ENCODE measurements at regions not wholly inside any gene's neighbourhood (a gene's known extent, or its start where the extent isn't known, plus 50 kb on each side); places are given as distances from the start of the nearest gene placed in this dataset.

DNA sequence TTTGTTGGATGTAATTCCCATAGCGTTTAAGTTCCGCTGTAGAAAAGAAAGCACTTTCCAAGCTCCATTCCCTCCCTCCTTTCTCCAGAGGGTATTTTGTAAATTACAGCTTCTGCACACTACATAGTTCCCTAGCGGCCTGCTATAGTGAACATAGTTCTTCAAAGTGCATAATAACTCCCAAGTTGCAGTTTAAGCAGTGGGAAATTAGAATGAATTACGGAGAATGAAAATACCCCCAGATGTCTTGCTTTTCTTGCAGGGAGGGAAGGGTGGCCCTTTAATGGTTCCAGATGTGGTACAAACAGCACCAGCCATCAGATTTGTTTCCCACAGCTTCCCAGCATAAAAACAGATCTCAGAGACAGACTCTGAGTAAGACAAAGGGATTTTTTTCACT lies 893.9 kb downstream of the SUCLG1 start:
- no peak for DNase-seq (ENCODE audit: low read depth)

DNA sequence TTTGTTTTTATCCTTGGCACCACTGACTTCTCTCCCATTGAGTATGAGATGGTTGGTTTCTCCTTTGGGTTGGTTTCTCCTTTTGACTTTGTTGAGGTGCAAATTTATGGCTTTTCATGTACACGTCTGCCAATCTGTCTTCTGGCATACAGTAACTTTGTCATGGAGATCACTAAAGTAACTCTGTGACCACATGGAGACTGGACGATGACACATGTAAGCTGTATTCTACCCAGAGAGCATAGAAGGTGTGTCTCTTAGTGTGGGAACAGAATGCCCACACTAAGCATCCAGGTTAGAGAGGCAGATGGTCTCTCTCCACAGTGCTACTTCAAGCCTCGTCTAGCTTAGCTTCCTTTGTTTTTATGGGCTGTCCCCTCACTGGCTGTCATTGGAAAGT lies 897.5 kb downstream of the SUCLG1 start:
- no peak for DNase-seq (ENCODE audit: low read depth)

DNA sequence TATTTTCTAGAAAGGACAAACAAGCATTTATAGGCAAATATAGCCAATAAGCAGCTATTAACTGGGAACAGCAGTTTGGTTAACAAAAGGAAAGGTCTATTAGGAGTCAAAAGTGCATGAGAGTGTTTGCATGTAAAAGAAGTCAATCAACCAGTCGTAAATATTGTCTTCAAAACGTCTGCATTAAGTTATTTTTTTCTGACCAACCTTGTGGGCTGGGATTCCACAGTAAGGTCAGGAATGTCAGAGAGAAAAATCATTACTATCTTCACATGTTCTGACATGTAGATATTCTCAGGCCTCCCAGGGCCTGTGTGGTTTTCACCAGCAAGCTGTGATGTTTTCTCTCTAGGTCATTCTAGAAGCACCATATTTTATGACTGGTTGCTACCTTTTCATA lies 922.5 kb downstream of the SUCLG1 start:
- DNase-seq (ENCODE audit: low read depth) = peak; percentile 33

DNA sequence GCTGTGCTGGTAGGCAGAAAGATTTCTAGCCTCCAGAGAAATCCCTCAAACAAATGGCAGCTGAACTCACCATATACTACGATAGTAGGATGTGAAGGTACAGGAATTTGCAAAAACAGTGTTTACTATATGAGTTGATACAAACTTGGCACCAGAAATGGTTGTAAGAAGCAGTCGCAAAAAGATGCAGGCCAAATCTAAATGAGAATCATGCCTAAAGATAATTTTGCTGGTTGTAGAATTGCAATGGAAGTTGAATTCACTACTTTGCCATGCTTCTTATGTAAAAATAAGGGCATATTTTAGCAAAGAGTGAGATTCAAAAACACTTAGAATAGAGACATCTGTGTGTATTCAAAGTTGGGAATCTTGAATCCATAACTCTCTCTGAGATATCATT lies 924.7 kb downstream of the SUCLG1 start:
- no peak for DNase-seq (ENCODE audit: low read depth)

DNA sequence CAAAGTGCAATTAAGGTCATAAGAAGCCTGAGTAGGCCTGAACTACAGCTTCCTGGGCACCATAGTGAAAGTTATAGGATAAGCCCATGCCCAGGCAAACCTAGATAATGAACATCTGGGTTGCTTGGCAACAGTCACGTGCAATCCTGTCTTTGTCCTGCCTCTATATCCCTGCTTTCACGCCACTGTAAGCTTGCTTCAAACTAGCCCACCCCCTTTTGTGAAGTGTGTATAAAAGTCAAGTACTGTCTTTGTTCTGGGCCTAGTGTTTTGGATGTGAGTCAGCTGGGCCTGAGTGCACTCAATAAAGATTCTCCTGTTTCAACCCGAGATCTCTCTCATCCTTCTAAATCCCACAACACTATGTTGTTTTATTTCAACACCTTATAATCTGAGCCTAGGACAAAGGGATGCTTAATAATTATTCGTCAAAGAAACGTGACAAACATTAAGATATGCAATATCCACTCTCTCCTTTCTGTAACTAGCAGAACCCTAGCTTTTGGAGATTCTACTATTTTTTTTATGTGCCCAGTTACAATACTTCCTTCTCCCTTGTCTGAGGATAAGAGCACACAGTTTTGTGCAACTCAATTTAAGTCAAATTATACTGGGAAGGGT lies 927.8 kb downstream of the SUCLG1 start:
- no peak for DNase-seq (ENCODE audit: low read depth)

DNA sequence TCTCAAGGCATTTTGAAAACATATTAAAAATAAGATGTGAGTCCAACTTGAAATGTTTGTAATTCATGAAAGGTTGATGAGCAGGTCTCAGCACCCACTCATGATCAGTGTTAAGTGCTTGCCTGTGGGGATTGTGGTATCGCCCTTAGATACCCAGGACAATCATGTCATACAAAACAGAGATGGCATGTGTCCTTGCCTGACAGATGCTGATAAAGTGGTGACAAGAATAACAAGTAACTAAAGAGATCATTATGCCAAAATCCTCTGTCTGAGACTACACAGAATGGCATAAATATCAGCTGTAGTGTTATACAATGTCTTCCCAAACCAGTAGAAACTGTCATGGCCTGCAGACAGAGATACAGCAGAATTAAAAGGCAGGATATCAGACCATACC lies 930.3 kb downstream of the SUCLG1 start:
- no peak for DNase-seq (ENCODE audit: low read depth)

DNA sequence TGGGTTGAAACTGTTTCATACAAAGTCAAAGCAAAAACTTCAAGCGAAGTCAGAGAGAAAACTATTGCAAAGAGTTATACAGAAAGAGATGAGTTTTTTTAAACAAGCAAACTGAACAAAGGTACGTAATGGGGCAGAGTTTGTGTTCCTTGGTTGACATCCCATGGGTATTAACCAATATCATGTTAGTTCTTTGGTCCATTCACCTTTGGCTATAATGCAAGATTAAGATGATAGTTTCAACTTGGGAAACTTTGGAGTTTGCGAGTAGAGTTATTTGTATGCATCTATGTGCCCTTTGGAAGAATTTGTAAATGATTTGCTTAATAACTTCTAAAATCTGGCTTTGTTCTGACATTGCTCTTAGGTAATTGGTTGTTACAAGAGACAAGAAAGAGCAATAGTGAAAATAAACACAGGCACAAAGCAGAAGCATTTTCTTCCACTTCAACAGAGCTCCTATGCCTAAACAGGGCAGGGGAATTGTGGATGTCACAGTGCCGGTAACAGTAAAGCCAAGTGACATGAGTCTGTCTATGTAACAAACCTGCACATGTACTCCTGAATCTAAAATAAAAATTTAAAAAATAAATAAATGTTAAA lies 936.1 kb downstream of the SUCLG1 start:
- no peak for DNase-seq (ENCODE audit: low read depth)

DNA sequence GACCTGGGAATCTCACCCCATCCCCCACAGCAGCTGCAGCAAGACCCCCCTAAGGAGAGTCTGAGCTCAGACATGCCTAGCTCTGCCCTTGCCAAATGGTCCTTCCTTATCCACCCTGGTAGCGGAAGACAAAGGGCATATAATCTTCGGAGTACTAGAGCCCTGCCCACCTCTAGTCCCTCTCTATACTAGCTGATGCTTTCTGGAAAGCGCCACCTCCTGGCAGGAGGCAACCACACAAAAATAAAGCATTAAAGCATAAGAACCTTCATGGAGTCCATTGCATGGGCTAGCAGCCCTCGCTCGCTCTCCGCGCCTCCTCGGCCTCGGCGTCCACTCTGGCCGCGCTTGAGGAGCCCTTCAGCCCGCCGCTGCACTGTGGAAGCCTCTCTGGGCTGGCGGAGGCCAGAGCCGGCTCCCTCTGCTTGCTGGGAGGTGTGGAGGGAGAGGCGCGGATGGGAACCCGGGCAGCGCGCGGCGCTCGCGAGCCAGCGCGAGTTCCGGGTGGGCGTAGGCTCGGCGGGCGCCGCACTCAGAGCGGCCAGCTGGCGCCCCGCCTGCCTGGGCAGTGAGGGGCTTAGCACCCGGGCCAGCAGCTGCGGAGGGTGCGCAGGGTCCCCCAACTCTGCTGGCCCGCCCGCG lies 941.2 kb downstream of the SUCLG1 start:
- DNase-seq (ENCODE audit: low read depth) = no peak

DNA sequence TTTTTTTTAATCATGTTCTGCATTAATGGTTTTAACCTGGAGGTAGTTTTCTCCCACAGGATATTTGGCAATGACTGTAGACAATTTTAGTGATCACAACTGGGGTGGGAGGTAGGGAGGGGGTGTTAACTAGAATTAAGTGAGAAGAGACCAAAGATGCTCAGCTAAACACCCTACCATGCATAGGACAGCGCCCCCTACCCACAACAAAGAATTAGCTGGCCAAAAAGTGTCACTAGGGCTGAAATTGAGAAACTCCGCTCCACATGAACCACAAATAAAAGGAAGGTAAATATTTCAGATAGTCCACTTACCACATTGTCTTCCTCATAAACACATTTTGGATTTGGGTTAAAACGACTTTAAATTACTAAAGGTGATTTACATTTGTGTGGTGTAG lies 942.6 kb downstream of the SUCLG1 start:
- DNase-seq (ENCODE audit: low read depth) = no peak

DNA sequence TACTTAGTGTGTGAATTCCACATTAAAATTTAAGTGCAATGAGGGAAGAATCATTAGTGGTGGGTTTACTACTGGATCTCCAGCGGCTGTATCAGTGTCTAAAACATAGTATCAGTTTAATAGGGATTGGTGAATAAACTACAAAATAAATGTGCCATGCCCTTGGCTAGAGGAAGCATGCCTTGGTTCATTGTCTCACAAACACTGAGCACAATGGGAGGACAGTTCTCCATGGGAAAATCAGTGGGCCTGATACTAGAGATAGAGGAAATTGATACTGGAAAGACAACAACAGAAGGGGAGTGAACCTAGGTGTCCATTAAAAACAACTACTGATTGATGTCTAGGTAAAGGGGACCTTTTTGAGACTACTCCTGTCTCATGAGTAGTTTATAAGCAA lies 971.6 kb downstream of the SUCLG1 start:
- DNase-seq (ENCODE audit: low read depth) = no peak

DNA sequence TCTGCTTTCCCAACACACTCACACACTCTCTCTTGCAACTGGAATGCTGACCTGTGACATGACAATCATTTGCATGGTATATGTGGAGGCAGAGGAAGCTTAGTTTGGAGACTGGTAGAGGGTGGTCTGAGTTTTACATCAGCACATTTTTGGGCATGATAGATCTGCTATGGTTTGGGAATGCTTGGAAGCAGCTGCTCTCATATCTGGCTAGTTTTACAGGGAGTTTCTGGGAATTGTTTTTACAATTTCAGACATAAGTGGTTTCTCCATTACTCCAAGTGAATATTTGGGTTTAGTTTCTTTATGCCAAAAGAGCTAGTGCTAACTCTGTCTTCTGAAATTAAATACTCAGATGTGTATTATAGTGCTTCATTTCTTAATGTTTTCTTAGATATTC lies 977.6 kb downstream of the SUCLG1 start:
- peak; percentile 2 for DNase-seq (ENCODE audit: low read depth)

DNA sequence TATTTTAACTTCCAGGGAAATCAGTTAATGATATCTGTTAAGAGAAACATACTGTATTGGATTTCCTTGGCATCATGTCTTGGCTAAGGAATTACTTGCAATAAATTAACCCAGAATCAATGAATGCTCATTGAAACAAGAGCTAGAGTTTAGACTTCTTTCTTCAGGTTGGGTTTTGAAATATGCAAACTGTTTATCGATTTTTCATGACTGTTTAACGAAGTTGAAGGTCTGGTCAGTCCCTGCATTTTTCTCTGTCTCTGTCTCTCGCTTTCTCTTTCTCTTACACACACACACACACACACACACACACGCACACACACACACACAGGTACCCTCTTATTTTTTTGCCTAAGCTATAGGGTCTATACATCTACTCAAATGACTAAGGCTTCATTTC lies 981.0 kb downstream of the SUCLG1 start:
- DNase-seq (ENCODE audit: low read depth) = no peak

DNA sequence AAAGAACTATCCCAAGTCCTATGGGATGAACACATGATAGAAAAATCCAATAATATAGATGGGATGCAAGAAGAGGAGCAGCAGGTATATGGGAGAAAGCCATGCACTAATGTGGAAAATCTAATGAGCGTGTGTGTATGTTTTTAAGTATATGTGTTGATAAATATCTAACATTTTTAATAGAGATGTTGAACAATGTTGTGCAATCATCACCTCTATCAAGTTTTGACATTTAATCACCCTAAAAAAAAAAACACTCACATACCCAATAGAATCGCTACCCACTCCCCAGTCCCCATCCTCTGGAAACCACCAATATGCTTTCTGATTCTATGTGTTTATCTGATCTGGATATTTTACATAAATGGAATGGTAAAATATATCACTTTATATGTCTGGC lies 983.7 kb downstream of the SUCLG1 start:
- no peak for DNase-seq (ENCODE audit: low read depth)

DNA sequence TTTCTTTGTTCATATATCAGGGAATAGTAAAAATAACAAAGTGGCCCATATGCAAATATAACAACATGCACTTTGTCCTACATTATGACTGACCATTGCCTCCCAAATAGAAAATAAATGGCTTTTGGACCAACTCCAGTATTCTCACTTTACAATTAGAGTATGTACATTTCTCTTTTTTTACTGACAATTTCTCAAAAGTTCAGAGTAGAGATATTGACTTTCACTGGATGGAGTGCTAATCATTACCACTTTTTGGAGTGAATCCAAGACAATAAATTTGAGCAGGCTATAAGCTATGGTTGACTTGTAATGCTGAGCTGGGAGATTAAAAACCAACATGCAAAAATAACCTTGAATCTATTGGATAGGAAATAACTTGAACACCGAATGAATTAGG lies 987.4 kb downstream of the SUCLG1 start:
- DNase-seq (ENCODE audit: low read depth) = no peak

DNA sequence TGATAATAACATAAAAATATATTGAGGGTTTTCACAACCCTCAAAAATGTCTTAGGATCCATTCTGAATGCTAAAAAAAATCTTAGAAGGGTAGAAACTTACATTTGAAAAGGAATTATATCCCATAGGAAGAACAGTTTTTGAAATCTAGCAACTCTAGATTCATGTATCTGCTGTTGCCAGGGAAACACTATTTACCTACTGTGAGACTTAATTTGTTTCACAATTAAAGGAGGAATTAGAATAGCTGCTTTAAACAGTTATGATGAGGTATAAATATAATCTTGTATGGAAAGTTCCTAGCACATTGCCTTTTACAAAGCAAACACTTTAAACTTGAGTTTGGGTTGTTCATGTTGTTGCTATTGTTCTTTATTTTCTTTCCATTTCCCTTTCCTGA lies 988.2 kb downstream of the SUCLG1 start:
- no peak for DNase-seq (ENCODE audit: low read depth)

DNA sequence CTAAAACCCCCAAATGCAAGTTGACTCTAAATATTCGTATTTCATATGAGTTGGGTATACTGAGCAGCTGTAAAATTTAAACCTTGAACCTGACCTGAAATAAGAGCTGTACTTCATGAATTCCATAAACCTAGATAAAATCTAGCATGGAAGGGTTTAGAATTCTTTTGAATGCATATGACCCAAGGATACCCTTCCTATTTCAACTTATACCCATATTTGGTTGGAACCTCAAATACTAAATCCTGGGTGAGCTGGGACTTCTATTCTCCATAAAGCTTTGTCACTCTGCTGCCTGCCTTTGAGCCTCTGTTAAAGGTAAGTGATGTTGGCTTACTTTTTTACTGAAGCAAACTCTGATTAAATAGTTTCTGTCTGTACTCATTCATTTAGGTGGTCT lies 994.6 kb downstream of the SUCLG1 start:
- DNase-seq (ENCODE audit: low read depth) = peak; percentile 6

DNA sequence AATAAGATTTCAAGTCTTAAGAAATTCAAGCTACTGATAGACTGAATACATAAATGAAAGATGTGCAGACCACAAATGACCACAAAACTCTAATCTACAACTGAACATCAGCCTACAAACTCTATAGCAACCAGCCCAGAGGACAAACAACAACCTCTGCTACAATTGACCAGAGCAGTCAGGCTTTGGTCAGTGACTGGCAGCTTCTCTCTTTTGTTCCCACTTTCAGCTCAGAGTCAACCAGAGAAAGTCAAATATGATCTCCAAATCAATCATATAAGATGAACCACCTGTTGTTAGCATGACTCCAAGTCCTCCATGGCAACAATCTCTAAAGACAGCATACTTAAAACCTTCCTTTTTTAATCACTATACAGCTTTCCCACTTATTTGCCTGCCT lies 996.2 kb downstream of the SUCLG1 start:
- no peak for DNase-seq (ENCODE audit: low read depth)

DNA sequence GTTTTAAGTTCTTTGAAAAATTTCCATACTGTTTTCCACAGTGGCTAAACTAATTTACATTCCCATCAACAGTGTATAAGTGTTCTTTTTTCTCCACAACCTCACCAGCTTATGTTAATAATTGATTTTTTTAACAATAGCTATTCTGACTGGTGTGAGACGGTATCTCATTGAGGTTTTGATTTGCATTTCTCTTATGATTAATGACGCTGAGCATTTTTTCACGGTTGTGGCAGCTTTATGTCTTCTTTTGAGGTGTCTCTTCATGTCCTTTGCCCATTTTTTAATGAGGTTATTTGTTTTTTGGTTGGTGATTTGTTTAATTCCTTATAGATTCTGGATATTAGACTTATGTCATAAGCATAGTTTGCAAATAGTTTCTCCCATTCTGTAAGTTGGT lies 997.9 kb downstream of the SUCLG1 start:
- DNase-seq (ENCODE audit: low read depth) = no peak

DNA sequence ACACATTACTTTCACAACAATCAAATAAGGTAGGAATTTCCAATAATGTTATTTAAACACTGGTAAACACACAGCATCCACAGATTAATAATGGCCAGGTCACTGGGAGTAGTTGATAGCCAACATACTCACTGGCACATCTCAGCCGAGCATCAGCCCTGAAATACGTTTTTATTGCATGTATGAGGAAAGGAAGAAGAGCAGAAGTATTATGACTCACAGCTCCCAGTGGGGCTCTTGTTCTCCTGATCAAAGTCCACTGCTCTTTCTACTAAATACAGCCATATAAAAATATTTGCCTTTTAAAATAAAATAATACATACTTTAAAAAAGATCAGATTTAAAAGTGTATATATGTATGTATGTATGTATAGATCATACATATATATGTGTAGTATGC lies 999.6 kb downstream of the SUCLG1 start:
- DNase-seq (ENCODE audit: low read depth) = no peak

DNA sequence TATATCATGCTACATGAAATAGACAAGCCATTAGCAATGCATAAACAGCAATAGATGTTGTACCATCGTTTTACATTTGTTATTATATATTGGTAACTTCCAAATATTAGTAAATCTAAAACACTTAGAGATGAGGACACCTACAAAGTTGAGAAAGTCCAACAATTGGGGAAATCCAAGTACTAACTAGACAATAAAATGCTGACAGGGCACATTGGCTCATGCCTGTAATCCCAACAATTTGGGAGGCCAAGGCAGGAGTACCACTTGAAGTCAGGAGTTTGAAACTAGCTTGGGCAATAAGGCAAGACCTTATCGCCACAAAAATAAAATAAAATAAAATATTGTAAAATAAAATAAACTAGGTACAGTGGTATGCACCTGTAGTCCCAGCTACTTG lies 1023.1 kb downstream of the SUCLG1 start:
- no peak for DNase-seq (ENCODE audit: low read depth)

DNA sequence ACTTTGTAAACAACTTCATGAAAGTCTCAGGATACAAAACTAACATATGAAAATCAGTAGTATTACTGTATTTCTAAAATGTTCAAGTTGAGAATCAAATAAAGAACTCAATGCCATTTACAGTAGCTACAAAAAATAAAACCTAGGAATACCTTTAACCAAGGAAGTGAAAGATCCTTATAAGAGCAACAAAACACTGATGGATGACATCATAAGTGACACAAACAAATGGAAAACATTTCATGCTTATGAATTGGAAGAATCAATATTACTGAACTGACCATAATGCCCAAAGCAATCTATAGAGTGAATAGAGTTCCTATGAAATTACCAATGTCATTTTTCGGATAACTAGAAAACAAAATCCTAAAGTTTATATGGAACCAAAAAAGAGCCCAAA lies 1038.1 kb downstream of the SUCLG1 start:
- no peak for DNase-seq (ENCODE audit: low read depth)

DNA sequence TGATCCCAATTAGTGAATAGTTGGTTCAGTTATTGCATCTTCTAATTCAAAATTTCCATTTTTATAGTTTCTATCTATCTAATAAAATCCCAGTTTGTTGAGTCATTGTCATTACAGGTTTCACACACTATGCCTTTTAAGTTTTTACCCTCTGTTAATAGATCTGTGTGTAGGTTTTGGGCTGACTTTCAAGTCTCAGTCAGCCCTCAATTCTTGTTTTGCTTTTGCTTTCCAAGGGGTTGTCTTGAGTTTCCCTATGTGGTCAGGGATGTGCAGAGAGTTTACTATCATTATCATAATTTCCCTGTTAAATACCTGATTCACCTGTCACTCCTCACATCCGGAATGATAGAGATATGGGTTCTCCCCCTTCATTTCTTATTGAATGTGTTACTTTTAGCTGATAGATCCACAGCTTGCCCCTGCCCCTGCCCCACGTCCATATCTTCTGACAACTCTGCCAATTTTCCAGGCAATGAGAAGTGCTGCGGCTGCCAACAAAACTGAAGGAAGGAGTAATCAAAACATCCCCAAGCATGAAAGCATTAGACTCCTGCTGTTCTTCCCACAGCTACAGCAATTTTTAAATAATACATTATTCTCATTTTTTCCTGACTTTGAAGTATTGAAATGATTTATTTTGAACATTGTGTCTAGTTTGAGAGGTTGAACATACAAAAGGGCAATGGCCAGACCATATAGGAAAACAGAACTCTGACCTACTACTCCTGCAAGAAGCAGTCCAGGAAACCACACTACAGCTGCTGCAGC lies 1064.8 kb downstream of the SUCLG1 start:
- DNase-seq (ENCODE audit: low read depth) = no peak

DNA sequence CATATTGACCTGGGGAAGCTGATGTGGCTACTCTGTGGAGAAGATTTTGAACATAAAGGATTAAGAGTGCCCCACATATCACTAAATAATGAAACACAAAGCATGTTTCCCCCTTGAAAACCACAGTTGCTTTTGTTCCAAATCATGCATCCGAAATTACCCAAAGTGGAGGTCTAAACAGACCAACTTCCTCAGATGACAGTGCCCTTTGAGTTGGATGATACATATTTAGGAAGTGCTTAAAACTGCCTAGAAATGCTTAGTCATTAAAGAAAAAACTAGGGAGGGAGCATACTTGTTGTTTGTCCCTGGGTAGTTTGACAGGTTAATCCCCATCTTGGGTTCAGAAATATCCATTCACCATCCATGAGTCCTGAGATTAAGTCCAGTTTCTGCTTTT lies 1070.3 kb downstream of the SUCLG1 start:
- no peak for DNase-seq (ENCODE audit: low read depth)
